ENCODE measurements at regions not wholly inside any gene's neighbourhood (a gene's known extent, or its start where the extent isn't known, plus 50 kb on each side); places are given as distances from the start of the nearest gene placed in this dataset.

- Histone ChIP-seq H3K79me2 (ENCODE audit: control insufficient read depth, insufficient read depth, low read length) (no peaks in the 10 kb centered on the region), H3K4me1 (ENCODE audit: control insufficient read depth, extremely low read depth, insufficient read depth, low read length) (no peaks in the 10 kb centered on the region), H3K4me2 (ENCODE audit: control insufficient read depth, extremely low read depth, insufficient read depth, low read depth, low read length) (no peak overlapping the region), H4K20me1 (ENCODE audit: control insufficient read depth, extremely low read depth, insufficient read depth, low read length) (no peaks in the 10 kb centered on the region), H3K27me3 (ENCODE audit: control insufficient read depth, extremely low read depth, insufficient read depth, low read length) (peaks cover 4% of the 10 kb centered on the region), H3K9me3 (ENCODE audit: control insufficient read depth, low read depth, low read length) (no peaks in the 10 kb centered on the region), H3K27ac (ENCODE audit: control insufficient read depth, insufficient read depth, low read length) (no peak overlapping the region), H3K9ac (ENCODE audit: control insufficient read depth, extremely low read depth, insufficient read depth, low read length) (no peak overlapping the region), H3K9me1 (ENCODE audit: control insufficient read depth, extremely low read depth, insufficient read depth, low read length) (no peaks in the 10 kb centered on the region), H3K36me3 (ENCODE audit: control insufficient read depth in 2 of 2, extremely low read depth in 1 of 2, insufficient read depth in 2 of 2, low read length in 2 of 2) (no peaks in the 10 kb centered on the region), H2AFZ (ENCODE audit: control insufficient read depth, low read length) (no peak overlapping the region), H3K4me3 (ENCODE audit: control insufficient read depth in 2 of 3, extremely low read depth in 1 of 3, insufficient read depth in 2 of 3, low read depth in 1 of 3, low read length in 3 of 3) (no peak overlapping the region)
- TF ChIP-seq CTCF (optimal IDR thresholded peaks at IDR 0.05 in 1 of 3, IDR thresholded peaks at IDR 0.05 in 1 of 3, conservative IDR thresholded peaks at IDR 0.05 in 1 of 3; ENCODE audit: extremely low read depth in 1 of 3, insufficient read depth in 2 of 3, low read length in 3 of 3) (no peak), EZH2 (IDR thresholded peaks at IDR 0.05; ENCODE audit: low read length) (no peak)
- dilution Hi-C loops (cut with MboI; ENCODE audit: extremely low pct_ligation_motif_present, low sequenced_read_pairs) = no loop called here
- no peak for FAIRE-seq
- DNase-seq (ENCODE audit: low read depth, low spot score) = no peak
These were observed 62.4 kb upstream of the PIAS1 start for GRCh38 chr15:67991706-67992105.

GRCh38 chr15:67992411-67992810, 61.7 kb upstream of the PIAS1 start:
- TF ChIP-seq EZH2 (IDR thresholded peaks at IDR 0.05; ENCODE audit: low read length) (no peak), CTCF (optimal IDR thresholded peaks at IDR 0.05 in 1 of 3, IDR thresholded peaks at IDR 0.05 in 1 of 3, conservative IDR thresholded peaks at IDR 0.05 in 1 of 3; ENCODE audit: extremely low read depth in 1 of 3, insufficient read depth in 2 of 3, low read length in 3 of 3) (no peak)
- DNase-seq (ENCODE audit: low read depth, low spot score) (no peak), FAIRE-seq (no peak)
- Histone ChIP-seq H2AFZ (ENCODE audit: control insufficient read depth, low read length) (no peak overlapping the region), H3K4me2 (ENCODE audit: control insufficient read depth, extremely low read depth, insufficient read depth, low read depth, low read length) (no peak overlapping the region), H3K4me1 (ENCODE audit: control insufficient read depth, extremely low read depth, insufficient read depth, low read length) (no peaks in the 10 kb centered on the region), H3K9me1 (ENCODE audit: control insufficient read depth, extremely low read depth, insufficient read depth, low read length) (no peaks in the 10 kb centered on the region), H4K20me1 (ENCODE audit: control insufficient read depth, extremely low read depth, insufficient read depth, low read length) (no peaks in the 10 kb centered on the region), H3K79me2 (ENCODE audit: control insufficient read depth, insufficient read depth, low read length) (no peaks in the 10 kb centered on the region), H3K4me3 (ENCODE audit: control insufficient read depth in 2 of 3, extremely low read depth in 1 of 3, insufficient read depth in 2 of 3, low read depth in 1 of 3, low read length in 3 of 3) (no peak overlapping the region), H3K27ac (ENCODE audit: control insufficient read depth, insufficient read depth, low read length) (no peak overlapping the region), H3K9me3 (ENCODE audit: control insufficient read depth, low read depth, low read length) (no peaks in the 10 kb centered on the region), H3K36me3 (ENCODE audit: control insufficient read depth in 2 of 2, extremely low read depth in 1 of 2, insufficient read depth in 2 of 2, low read length in 2 of 2) (no peaks in the 10 kb centered on the region), H3K9ac (ENCODE audit: control insufficient read depth, extremely low read depth, insufficient read depth, low read length) (no peak overlapping the region), H3K27me3 (ENCODE audit: control insufficient read depth, extremely low read depth, insufficient read depth, low read length) (peaks cover 3% of the 10 kb centered on the region)
- dilution Hi-C loops (cut with MboI; ENCODE audit: extremely low pct_ligation_motif_present, low sequenced_read_pairs) = no loop called here
